Activated naive CD8-positive, alpha-beta T cell treated with anti-CD3 and anti-CD28 coated beads, Interleukin-2, amount 10 ng/mL, durations not matched to agents 7 days and 5 days (primary cell): ENCODE measurements at regions not wholly inside any gene's neighbourhood (a gene's known extent, or its start where the extent isn't known, plus 50 kb on each side); places are given as distances from the start of the nearest gene placed in this dataset.
"Not testable (repeated sequence)": the region's sequence is repeated elsewhere in the genome, so short reads cannot be mapped to it uniquely, and the experiment has no call there.

Source experiments
- ATAC-seq: fragments of 150-1000 bp; cut with Tn5 transposase; one replicate; pipeline ENCODE4 v1.10.0; 2021; ENCODE audit warnings: low read depth, moderate library complexity
- POLR2A ChIA-PET: fragments of 350-600 bp; sonication (Branson Sonifier 250); formaldehyde crosslinking; loops from one replicate; lab custom pipeline; 2021; ENCODE audit warnings: antibody characterized with exemption; lab: Charles Lee
- DNase-seq: peaks from one replicate; pipeline ENCODE4 v3.0.0; 2021
- H3K27ac Mint-ChIP-seq: one replicate; pipeline ENCODE4 v1.8.0; 2022; ENCODE audit warnings: mild to moderate bottlenecking, mixed read lengths
- H3K27me3 Mint-ChIP-seq: one replicate; pipeline ENCODE4 v1.8.0; 2022; ENCODE audit warnings: mild to moderate bottlenecking, moderate library complexity, mixed read lengths
- H3K36me3 Mint-ChIP-seq: one replicate; pipeline ENCODE4 v1.8.0; 2021; ENCODE audit warnings: mild to moderate bottlenecking, mixed read lengths
- H3K4me1 Mint-ChIP-seq: one replicate; pipeline ENCODE4 v1.8.0; 2021; ENCODE audit warnings: mixed read lengths
- H3K4me3 Mint-ChIP-seq: one replicate; pipeline ENCODE4 v1.8.0; 2022; ENCODE audit warnings: mild to moderate bottlenecking, moderate library complexity, mixed read lengths
- H3K9me3 Mint-ChIP-seq: one replicate; pipeline ENCODE4 v1.8.0; 2021; ENCODE audit warnings: mixed read lengths

- POLR2A ChIA-PET: no interaction called here
- ATAC-seq: no peak
- H3K4me3 Mint-ChIP-seq: no peak overlapping the region
- DNase-seq: no peak
- H3K4me1 Mint-ChIP-seq: peaks cover 2% of the 10 kb centered on the region
- H3K27me3 Mint-ChIP-seq: peaks cover 7% of the 10 kb centered on the region
- no peaks in the 10 kb centered on the region for H3K36me3 Mint-ChIP-seq
- no peak overlapping the region for H3K27ac Mint-ChIP-seq
- H3K9me3 Mint-ChIP-seq: no peaks in the 10 kb centered on the region
These were observed 60.2 kb downstream of the GLUL start for GRCh38 chr1:182331387-182331786.

GRCh38 chr1:182330303-182330702, 61.3 kb downstream of the GLUL start:
- ATAC-seq: no peak
- Mint-ChIP-seq H3K27me3 (peaks cover 5% of the 10 kb centered on the region), H3K4me1 (peaks cover 2% of the 10 kb centered on the region)

GRCh38 chr1:182329471-182329870, 62.1 kb downstream of the GLUL start:
- H3K36me3 Mint-ChIP-seq: no peaks in the 10 kb centered on the region
- no peaks in the 10 kb centered on the region for H3K9me3 Mint-ChIP-seq
- POLR2A ChIA-PET: no interaction called here
- no peak for DNase-seq
- no peak for ATAC-seq
- H3K27me3 Mint-ChIP-seq: peaks cover under 1% of the 10 kb centered on the region
- H3K4me1 Mint-ChIP-seq: no peaks in the 10 kb centered on the region
- no peak overlapping the region for H3K27ac Mint-ChIP-seq
- H3K4me3 Mint-ChIP-seq: no peak overlapping the region

More at GRCh38 chr1:182330303-182330702, 61.3 kb downstream of the GLUL start:
- Mint-ChIP-seq H3K36me3 (no peaks in the 10 kb centered on the region), H3K4me3 (no peak overlapping the region), H3K9me3 (no peaks in the 10 kb centered on the region), H3K27ac (no peak overlapping the region)
- DNase-seq: no peak
- POLR2A ChIA-PET: no interaction called here

GRCh38 chr1:182328591-182328990, 63.0 kb downstream of the GLUL start:
- Mint-ChIP-seq H3K9me3 (no peaks in the 10 kb centered on the region), H3K4me1 (no peaks in the 10 kb centered on the region), H3K36me3 (no peaks in the 10 kb centered on the region), H3K4me3 (no peak overlapping the region), H3K27me3 (no peaks in the 10 kb centered on the region), H3K27ac (no peak overlapping the region)
- ATAC-seq (no peak), DNase-seq (no peak)
- POLR2A ChIA-PET: no interaction called here

- DNase-seq: no peak
- POLR2A ChIA-PET: no interaction called here
- H3K36me3 Mint-ChIP-seq: no peaks in the 10 kb centered on the region
- no peaks in the 10 kb centered on the region for H3K9me3 Mint-ChIP-seq
- no peak overlapping the region for H3K27ac Mint-ChIP-seq
- H3K4me1 Mint-ChIP-seq: no peaks in the 10 kb centered on the region
- no peak overlapping the region for H3K4me3 Mint-ChIP-seq
- H3K27me3 Mint-ChIP-seq: no peaks in the 10 kb centered on the region
- ATAC-seq: no peak
These were observed 66.3 kb downstream of the GLUL start for GRCh38 chr1:182325339-182325738.

- H3K36me3 Mint-ChIP-seq, H3K9me3 Mint-ChIP-seq, H3K4me1 Mint-ChIP-seq, POLR2A ChIA-PET, H3K27me3 Mint-ChIP-seq, DNase-seq, ATAC-seq, H3K4me3 Mint-ChIP-seq, H3K27ac Mint-ChIP-seq: not testable (repeated sequence)
These were observed 70.1 kb downstream of the GLUL start for GRCh38 chr1:182321532-182321931.

- POLR2A ChIA-PET: no interaction called here
- Mint-ChIP-seq H3K4me3 (no peak overlapping the region), H3K27me3 (peaks cover 4% of the 10 kb centered on the region), H3K27ac (no peak overlapping the region), H3K36me3 (no peaks in the 10 kb centered on the region), H3K9me3 (no peaks in the 10 kb centered on the region), H3K4me1 (no peaks in the 10 kb centered on the region)
- ATAC-seq: no peak
- DNase-seq: no peak
These were observed 73.9 kb downstream of the GLUL start for GRCh38 chr1:182317611-182318161.

GRCh38 chr1:182316454-182316853, 75.1 kb downstream of the GLUL start:
- DNase-seq, ATAC-seq, H3K36me3 Mint-ChIP-seq, H3K27ac Mint-ChIP-seq, H3K27me3 Mint-ChIP-seq, H3K4me1 Mint-ChIP-seq, H3K4me3 Mint-ChIP-seq, H3K9me3 Mint-ChIP-seq, POLR2A ChIA-PET: not testable (repeated sequence)

- H3K9me3 Mint-ChIP-seq: peaks cover 3% of the 10 kb centered on the region
- no peak for DNase-seq
- no peak for ATAC-seq
- no peaks in the 10 kb centered on the region for H3K4me1 Mint-ChIP-seq
- H3K36me3 Mint-ChIP-seq: no peaks in the 10 kb centered on the region
- H3K27ac Mint-ChIP-seq: no peak overlapping the region
- H3K4me3 Mint-ChIP-seq: no peak overlapping the region
- POLR2A ChIA-PET: no interaction called here
- peaks cover 4% of the 10 kb centered on the region for H3K27me3 Mint-ChIP-seq
These were observed 76.4 kb downstream of the GLUL start for GRCh38 chr1:182315167-182315556.

- H3K27me3 Mint-ChIP-seq: no peaks in the 10 kb centered on the region
- DNase-seq: no peak
- no peaks in the 10 kb centered on the region for H3K4me1 Mint-ChIP-seq
- POLR2A ChIA-PET: no interaction called here
- H3K27ac Mint-ChIP-seq: no peak overlapping the region
- H3K9me3 Mint-ChIP-seq: peaks cover 3% of the 10 kb centered on the region
- H3K36me3 Mint-ChIP-seq: no peaks in the 10 kb centered on the region
- no peak for ATAC-seq
- H3K4me3 Mint-ChIP-seq: no peak overlapping the region
These were observed 81.8 kb downstream of the GLUL start for GRCh38 chr1:182309631-182310351.

- Mint-ChIP-seq H3K4me3 (no peak overlapping the region), H3K27ac (no peak overlapping the region), H3K27me3 (no peaks in the 10 kb centered on the region), H3K4me1 (no peaks in the 10 kb centered on the region), H3K9me3 (peaks cover 3% of the 10 kb centered on the region), H3K36me3 (no peaks in the 10 kb centered on the region)
- no peak for ATAC-seq
- POLR2A ChIA-PET: no interaction called here
- no peak for DNase-seq
These were observed 82.8 kb downstream of the GLUL start for GRCh38 chr1:182308826-182309225.

- POLR2A ChIA-PET, H3K4me1 Mint-ChIP-seq, ATAC-seq, H3K9me3 Mint-ChIP-seq, H3K4me3 Mint-ChIP-seq, H3K36me3 Mint-ChIP-seq, H3K27me3 Mint-ChIP-seq, DNase-seq, H3K27ac Mint-ChIP-seq: not testable (repeated sequence)
These were observed 84.1 kb downstream of the GLUL start for GRCh38 chr1:182307486-182307885.

GRCh38 chr1:182305861-182306260, 85.7 kb downstream of the GLUL start:
- Mint-ChIP-seq H3K27ac (no peak overlapping the region), H3K36me3 (no peaks in the 10 kb centered on the region), H3K4me3 (no peak overlapping the region), H3K9me3 (no peaks in the 10 kb centered on the region), H3K4me1 (peaks cover 7% of the 10 kb centered on the region), H3K27me3 (no peaks in the 10 kb centered on the region)
- no peak for ATAC-seq
- no peak for DNase-seq
- POLR2A ChIA-PET: no interaction called here

- no peaks in the 10 kb centered on the region for H3K27me3 Mint-ChIP-seq
- no peaks in the 10 kb centered on the region for H3K9me3 Mint-ChIP-seq
- no peak overlapping the region for H3K27ac Mint-ChIP-seq
- DNase-seq (no peak), ATAC-seq (no peak)
- POLR2A ChIA-PET: no interaction called here
- no peaks in the 10 kb centered on the region for H3K36me3 Mint-ChIP-seq
- no peak overlapping the region for H3K4me3 Mint-ChIP-seq
- peaks cover 13% of the 10 kb centered on the region for H3K4me1 Mint-ChIP-seq
These were observed 87.0 kb downstream of the GLUL start for GRCh38 chr1:182304627-182305026.
